ENCODE measurements at regions not wholly inside any gene's neighbourhood (a gene's known extent, or its start where the extent isn't known, plus 50 kb on each side); places are given as distances from the start of the nearest gene placed in this dataset.
"Not testable (repeated sequence)": the region's sequence is repeated elsewhere in the genome, so short reads cannot be mapped to it uniquely, and the experiment has no call there.

- DNase-seq = no peak
Observed at GRCh38 chr7:156050636-156051569, 238.6 kb upstream of the SHH start.

- no peak for DNase-seq
Observed at GRCh38 chr7:156049366-156049765, 237.1 kb upstream of the SHH start.

- DNase-seq = no peak
Observed at GRCh38 chr7:156046031-156046560, 233.8 kb upstream of the SHH start.

GRCh38 chr7:156043416-156044178, 231.3 kb upstream of the SHH start:
- no peak for DNase-seq

GRCh38 chr7:156041398-156041797, 229.1 kb upstream of the SHH start:
- no peak for DNase-seq

- DNase-seq = peak; percentile 86
Observed at GRCh38 chr7:156039971-156040677, 227.9 kb upstream of the SHH start.

GRCh38 chr7:156039194-156039593, 226.9 kb upstream of the SHH start:
- no peak for DNase-seq

- DNase-seq = no peak
Observed at GRCh38 chr7:156038345-156038744, 226.1 kb upstream of the SHH start.

- DNase-seq = no peak
Observed at GRCh38 chr7:156036153-156036552, 223.9 kb upstream of the SHH start.

GRCh38 chr7:156035387-156035786, 223.1 kb upstream of the SHH start:
- DNase-seq = not testable (repeated sequence)

GRCh38 chr7:156034397-156034796, 222.1 kb upstream of the SHH start:
- DNase-seq = peak; percentile 98

GRCh38 chr7:156032973-156033372, 220.7 kb upstream of the SHH start:
- DNase-seq = no peak

- no peak for DNase-seq
Observed at GRCh38 chr7:156031679-156032478, 219.6 kb upstream of the SHH start.

GRCh38 chr7:156029460-156030007, 217.3 kb upstream of the SHH start:
- no peak for DNase-seq

GRCh38 chr7:156028521-156028920, 216.3 kb upstream of the SHH start:
- DNase-seq = no peak

GRCh38 chr7:156027821-156028220, 215.6 kb upstream of the SHH start:
- DNase-seq = no peak

- no peak for DNase-seq
Observed at GRCh38 chr7:156026603-156027002, 214.3 kb upstream of the SHH start.

- DNase-seq = no peak
Observed at GRCh38 chr7:156026076-156026600, 213.9 kb upstream of the SHH start.

- no peak for DNase-seq
Observed at GRCh38 chr7:156025675-156026074, 213.4 kb upstream of the SHH start.

GRCh38 chr7:156024201-156024600, 211.9 kb upstream of the SHH start:
- DNase-seq = no peak

Data from MV-4-11 (cell line).